Neural cell (in vitro differentiated cells): ENCODE measurements at regions not wholly inside any gene's neighbourhood (a gene's known extent, or its start where the extent isn't known, plus 50 kb on each side); places are given as distances from the start of the nearest gene placed in this dataset.

Source experiments
- H2AFZ ChIP-seq: fragments of 200-600, 300-800 bp; sonication (generic), shearing (Covaris generic); 2 replicates; pipeline ENCODE4 v1.6.0; 2014; ENCODE audit warnings: low read depth, mild to moderate bottlenecking, antibody characterized with exemption, low read length, moderate library complexity
- H3F3A ChIP-seq: fragments of 200-600 bp; shearing (Covaris generic); 2 replicates; pipeline ENCODE4 v1.6.1; 2016; ENCODE audit warnings: mild to moderate bottlenecking, moderate library complexity, mixed read lengths, antibody characterized with exemption, low read length; ENCODE audit not compliant: insufficient read depth, poor library complexity, severe bottlenecking
- H3K27ac ChIP-seq: fragments of 200-600, 300-800 bp; sonication (generic), shearing (Covaris generic); 2 replicates; pipeline ENCODE4 v1.5.1; 2014; ENCODE audit warnings: mild to moderate bottlenecking, low read length, moderate library complexity
- H3K27me3 ChIP-seq: fragments of 300-800, 200-600 bp; sonication (generic), shearing (Covaris generic); 2 replicates; pipeline ENCODE4 v1.6.0; 2014; ENCODE audit warnings: mild to moderate bottlenecking, low read depth, low read length, moderate library complexity; ENCODE audit not compliant: insufficient read depth
- H3K36me3 ChIP-seq: fragments of 300-800, 200-600 bp; sonication (generic), shearing (Covaris generic); 2 replicates; pipeline ENCODE4 v1.5.1; 2014; ENCODE audit warnings: mild to moderate bottlenecking, antibody characterized with exemption, low read length, moderate library complexity; ENCODE audit not compliant: insufficient read depth
- H3K4me2 ChIP-seq: fragments of 300-800, 200-600 bp; sonication (generic), shearing (Covaris generic); 2 replicates; pipeline ENCODE4 v1.6.0; 2014; ENCODE audit warnings: mild to moderate bottlenecking, low read length
- H3K4me3 ChIP-seq: fragments of 300-800, 200-600 bp; sonication (generic), shearing (Covaris generic); 2 replicates; pipeline ENCODE4 v1.5.1; 2014; ENCODE audit warnings: mild to moderate bottlenecking, low read length, moderate library complexity
- H3K79me2 ChIP-seq: fragments of 200-600 bp; shearing (Covaris generic); replicated peaks from 2 replicates; pipeline ENCODE4 v1.6.0; 2014; ENCODE audit warnings: mild to moderate bottlenecking, low read length, moderate library complexity; ENCODE audit not compliant: insufficient read depth
- H3K9ac ChIP-seq: fragments of 300-800, 200-600 bp; sonication (generic), shearing (Covaris generic); 2 replicates; pipeline ENCODE4 v1.6.1; 2016; ENCODE audit warnings: mild to moderate bottlenecking, low read length, mixed read lengths
- H3K9me2 ChIP-seq: fragments of 200-600 bp; shearing (Covaris generic); 2 replicates; pipeline ENCODE4 v1.6.1; 2016; ENCODE audit warnings: mild to moderate bottlenecking, low read length, mixed read lengths; ENCODE audit not compliant: insufficient read depth
- H3K9me3 ChIP-seq: fragments of 200-600, 300-800 bp; sonication (generic), shearing (Covaris generic); 2 replicates; pipeline ENCODE4 v1.6.1; 2016; ENCODE audit warnings: mild to moderate bottlenecking, mixed run types, low read length, moderate library complexity, mixed read lengths
- H4K20me1 ChIP-seq: fragments of 200-600 bp; shearing (Covaris generic); 2 replicates; pipeline ENCODE4 v1.6.1; 2016; ENCODE audit warnings: mild to moderate bottlenecking, mixed run types; ENCODE audit not compliant: insufficient read depth
- CTCF ChIP-seq: fragments of 450-650 bp; IDR thresholded peaks from 2 replicates; pipeline ENCODE4 v1.5.1; 2014; ENCODE audit warnings: antibody characterized with exemption, mild to moderate bottlenecking, moderate library complexity; ENCODE audit not compliant: poor library complexity, severe bottlenecking
- EP300 ChIP-seq: fragments of 450-650 bp; conservative IDR thresholded peaks from 2 replicates; pipeline ENCODE4 v1.6.1; 2014; ENCODE audit warnings: antibody characterized with exemption, mild to moderate bottlenecking, moderate library complexity; ENCODE audit not compliant: poor library complexity, severe bottlenecking
- EZH2 ChIP-seq: fragments of 200-600, 300-800 bp; shearing (Covaris generic), sonication (generic); IDR thresholded peaks from 2 replicates; pipeline ENCODE4 v1.6.1; 2014; ENCODE audit warnings: antibody characterized with exemption, low read length, borderline replicate concordance, mild to moderate bottlenecking; ENCODE audit not compliant: insufficient read depth, poor library complexity, severe bottlenecking
- MXI1 ChIP-seq: fragments of 450-650 bp; conservative IDR thresholded peaks from 2 replicates; pipeline ENCODE4 v1.6.1; 2014; ENCODE audit warnings: antibody characterized with exemption, mild to moderate bottlenecking; ENCODE audit not compliant: poor library complexity, severe bottlenecking
- POLR2AphosphoS5 ChIP-seq: IDR thresholded peaks from 2 replicates; pipeline ENCODE4 v1.6.1; 2012
- RAD21 ChIP-seq: fragments of 450-650 bp; conservative IDR thresholded peaks from 2 replicates; pipeline ENCODE4 v1.6.1; 2014; ENCODE audit warnings: antibody characterized with exemption, mild to moderate bottlenecking, moderate library complexity
- REST ChIP-seq: IDR thresholded peaks from 2 replicates; pipeline ENCODE4 v1.6.1; 2012; ENCODE audit warnings: borderline replicate concordance
- SMC3 ChIP-seq: fragments of 450-650 bp; conservative IDR thresholded peaks from 2 replicates; pipeline ENCODE4 v1.6.1; 2014; ENCODE audit warnings: antibody characterized with exemption, mild to moderate bottlenecking, moderate library complexity; ENCODE audit not compliant: poor library complexity
- TAF1 ChIP-seq: IDR thresholded peaks from 2 replicates; pipeline ENCODE4 v1.6.1; 2012; ENCODE audit warnings: low read depth

GRCh38 chr11:80993536-80993935 lies 1552.7 kb upstream of the TENM4 start:
- no peak overlapping the region for H3K4me2 ChIP-seq
- TF ChIP-seq REST (no peak), SMC3 (no peak), MXI1 (no peak), RAD21 (no peak), EZH2 (no peak), EP300 (no peak), TAF1 (no peak), CTCF (no peak), POLR2AphosphoS5 (no peak)
- H3K79me2 ChIP-seq: no peaks in the 10 kb centered on the region
- no peaks in the 10 kb centered on the region for H4K20me1 ChIP-seq
- no peaks in the 10 kb centered on the region for H3K9me3 ChIP-seq
- H3K9me2 ChIP-seq: no peaks in the 10 kb centered on the region
- H3K36me3 ChIP-seq: no peaks in the 10 kb centered on the region
- no peaks in the 10 kb centered on the region for H3K27me3 ChIP-seq
- H3K27ac ChIP-seq: no peak overlapping the region
- no peak overlapping the region for H2AFZ ChIP-seq
- no peak overlapping the region for H3K4me3 ChIP-seq
- H3K9ac ChIP-seq: no peak overlapping the region
- no peaks in the 10 kb centered on the region for H3F3A ChIP-seq

GRCh38 chr11:80990885-80991284 lies 1550.1 kb upstream of the TENM4 start:
- TF ChIP-seq CTCF: no peak
- TF ChIP-seq POLR2AphosphoS5: no peak
- no peak for TF ChIP-seq RAD21
- no peak for TF ChIP-seq REST
- TF ChIP-seq MXI1: no peak
- TF ChIP-seq TAF1: no peak
- no peak for TF ChIP-seq SMC3
- TF ChIP-seq EZH2: no peak
- no peak for TF ChIP-seq EP300
- no peak overlapping the region for H3K27ac ChIP-seq
- H3K27me3 ChIP-seq: no peaks in the 10 kb centered on the region
- H3K9me2 ChIP-seq: no peaks in the 10 kb centered on the region
- H3K9ac ChIP-seq: no peak overlapping the region
- H3K4me2 ChIP-seq: no peak overlapping the region
- no peaks in the 10 kb centered on the region for H3F3A ChIP-seq
- H2AFZ ChIP-seq: no peak overlapping the region
- no peaks in the 10 kb centered on the region for H3K36me3 ChIP-seq
- no peaks in the 10 kb centered on the region for H4K20me1 ChIP-seq
- no peaks in the 10 kb centered on the region for H3K79me2 ChIP-seq
- no peak overlapping the region for H3K4me3 ChIP-seq
- H3K9me3 ChIP-seq: no peaks in the 10 kb centered on the region
